ENCODE measurements at regions not wholly inside any gene's neighbourhood (a gene's known extent, or its start where the extent isn't known, plus 50 kb on each side); places are given as distances from the start of the nearest gene placed in this dataset.

GRCh38 chr18:44497757-44498490 lies 182.8 kb upstream of the SETBP1 start:
- no peak overlapping the region for H3K27ac Mint-ChIP-seq
- peaks cover 11% of the 10 kb centered on the region for H3K4me1 Mint-ChIP-seq (ENCODE audit: unreplicated experiment)
- H3K27me3 Mint-ChIP-seq = peaks cover 20% of the 10 kb centered on the region
- no peak for TF ChIP-seq CTCF (conservative IDR thresholded peaks at IDR 0.05)
- H3K4me3 Mint-ChIP-seq = no peak overlapping the region
- peaks cover 6% of the 10 kb centered on the region for H3K9me3 Mint-ChIP-seq
- no peaks in the 10 kb centered on the region for H3K36me3 Mint-ChIP-seq
- no peak for DNase-seq (ENCODE audit: extremely low spot score, unreplicated experiment)

- no peak for DNase-seq (ENCODE audit: extremely low spot score, unreplicated experiment)
- no peaks in the 10 kb centered on the region for H3K9me3 Mint-ChIP-seq
- H3K27ac Mint-ChIP-seq = no peak overlapping the region
- peaks cover 20% of the 10 kb centered on the region for H3K27me3 Mint-ChIP-seq
- no peak for TF ChIP-seq CTCF (conservative IDR thresholded peaks at IDR 0.05)
- H3K4me3 Mint-ChIP-seq = no peak overlapping the region
- no peaks in the 10 kb centered on the region for H3K36me3 Mint-ChIP-seq
- peaks cover 11% of the 10 kb centered on the region for H3K4me1 Mint-ChIP-seq (ENCODE audit: unreplicated experiment)
Measured at GRCh38 chr18:44500808-44501610, 179.7 kb upstream of the SETBP1 start.

GRCh38 chr18:44502221-44502620 lies 178.5 kb upstream of the SETBP1 start:
- Mint-ChIP-seq H3K27me3 (peaks cover 20% of the 10 kb centered on the region), H3K27ac (no peak overlapping the region), H3K4me3 (no peak overlapping the region), H3K4me1 (ENCODE audit: unreplicated experiment) (peaks cover 10% of the 10 kb centered on the region), H3K9me3 (no peaks in the 10 kb centered on the region), H3K36me3 (no peaks in the 10 kb centered on the region)
- TF ChIP-seq CTCF (conservative IDR thresholded peaks at IDR 0.05) = no peak
- DNase-seq (ENCODE audit: extremely low spot score, unreplicated experiment) = no peak

GRCh38 chr18:44502790-44503189 lies 177.9 kb upstream of the SETBP1 start:
- no peaks in the 10 kb centered on the region for H3K9me3 Mint-ChIP-seq
- TF ChIP-seq CTCF (conservative IDR thresholded peaks at IDR 0.05) = no peak
- no peak overlapping the region for H3K4me3 Mint-ChIP-seq
- DNase-seq (ENCODE audit: extremely low spot score, unreplicated experiment) = no peak
- H3K27ac Mint-ChIP-seq = no peak overlapping the region
- peaks cover 20% of the 10 kb centered on the region for H3K27me3 Mint-ChIP-seq
- peaks cover 4% of the 10 kb centered on the region for H3K4me1 Mint-ChIP-seq (ENCODE audit: unreplicated experiment)
- H3K36me3 Mint-ChIP-seq = no peaks in the 10 kb centered on the region

GRCh38 chr18:44503854-44504253 lies 176.8 kb upstream of the SETBP1 start:
- Mint-ChIP-seq H3K9me3 (no peaks in the 10 kb centered on the region), H3K27me3 (peaks cover 20% of the 10 kb centered on the region), H3K4me3 (no peak overlapping the region), H3K4me1 (ENCODE audit: unreplicated experiment) (no peaks in the 10 kb centered on the region), H3K27ac (no peak overlapping the region), H3K36me3 (no peaks in the 10 kb centered on the region)
- no peak for TF ChIP-seq CTCF (conservative IDR thresholded peaks at IDR 0.05)
- DNase-seq (ENCODE audit: extremely low spot score, unreplicated experiment) = no peak
